ENCODE measurements at regions not wholly inside any gene's neighbourhood (a gene's known extent, or its start where the extent isn't known, plus 50 kb on each side); places are given as distances from the start of the nearest gene placed in this dataset.

DNA sequence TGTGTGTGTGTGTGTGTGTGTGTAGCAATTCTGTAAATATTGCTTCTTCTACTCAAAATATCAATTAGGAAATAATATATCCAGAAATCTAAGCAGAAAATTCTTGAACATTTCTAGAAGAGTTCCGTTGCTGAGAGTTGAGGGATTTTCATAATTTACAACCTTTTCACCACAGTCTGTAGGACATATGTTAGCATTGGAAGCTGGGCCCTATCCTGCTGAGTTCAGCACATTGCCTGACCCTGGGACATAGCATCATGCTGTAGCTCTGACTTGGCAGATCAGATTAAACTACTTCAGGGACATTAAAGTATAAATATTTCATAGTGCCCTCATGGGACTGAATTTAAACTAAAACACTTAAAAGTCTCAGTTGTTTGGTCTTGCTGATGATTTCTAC, 129.2 kb upstream of the KCNH7 start (continued):
- no peak for TF ChIP-seq THRAP3 (IDR thresholded peaks at IDR 0.05; ENCODE audit: borderline replicate concordance)
- TF ChIP-seq, protein P1, sequence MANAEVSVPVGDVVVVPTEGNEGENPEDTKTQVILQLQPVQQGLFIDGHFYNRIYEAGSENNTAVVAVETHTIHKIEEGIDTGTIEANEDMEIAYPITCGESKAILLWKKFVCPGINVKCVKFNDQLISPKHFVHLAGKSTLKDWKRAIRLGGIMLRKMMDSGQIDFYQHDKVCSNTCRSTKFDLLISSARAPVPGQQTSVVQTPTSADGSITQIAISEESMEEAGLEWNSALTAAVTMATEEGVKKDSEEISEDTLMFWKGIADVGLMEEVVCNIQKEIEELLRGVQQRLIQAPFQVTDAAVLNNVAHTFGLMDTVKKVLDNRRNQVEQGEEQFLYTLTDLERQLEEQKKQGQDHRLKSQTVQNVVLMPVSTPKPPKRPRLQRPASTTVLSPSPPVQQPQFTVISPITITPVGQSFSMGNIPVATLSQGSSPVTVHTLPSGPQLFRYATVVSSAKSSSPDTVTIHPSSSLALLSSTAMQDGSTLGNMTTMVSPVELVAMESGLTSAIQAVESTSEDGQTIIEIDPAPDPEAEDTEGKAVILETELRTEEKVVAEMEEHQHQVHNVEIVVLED (CRISPR knock-in tag; IDR thresholded peaks at IDR 0.05), result no peak
- TF ChIP-seq GABPB1 (CRISPR knock-in tag; IDR thresholded peaks at IDR 0.05), result no peak
- TF ChIP-seq CREB1 (IDR thresholded peaks at IDR 0.05), result no peak
- no peak for TF ChIP-seq CREB1 (CRISPR knock-in tag; IDR thresholded peaks at IDR 0.05)

DNA sequence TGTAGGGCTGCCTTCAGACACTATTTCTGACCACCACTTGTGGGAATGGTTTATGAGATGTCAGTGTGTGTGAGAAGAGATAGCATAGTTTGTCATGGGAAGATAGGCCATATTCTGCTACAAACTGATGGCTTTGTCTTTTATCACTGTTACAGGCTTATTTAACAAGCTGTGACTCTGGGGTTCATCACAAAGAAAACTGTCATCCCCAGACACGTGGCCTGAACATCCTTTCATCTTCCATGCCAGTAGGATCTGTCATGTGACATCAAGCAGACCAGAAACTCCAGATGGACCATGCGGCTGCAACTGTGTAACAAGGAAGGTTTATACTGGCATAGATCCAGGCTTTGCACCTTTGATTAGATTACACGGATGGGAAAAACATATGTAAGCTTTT, 128.6 kb upstream of the KCNH7 start:
- TF ChIP-seq, protein P2, sequence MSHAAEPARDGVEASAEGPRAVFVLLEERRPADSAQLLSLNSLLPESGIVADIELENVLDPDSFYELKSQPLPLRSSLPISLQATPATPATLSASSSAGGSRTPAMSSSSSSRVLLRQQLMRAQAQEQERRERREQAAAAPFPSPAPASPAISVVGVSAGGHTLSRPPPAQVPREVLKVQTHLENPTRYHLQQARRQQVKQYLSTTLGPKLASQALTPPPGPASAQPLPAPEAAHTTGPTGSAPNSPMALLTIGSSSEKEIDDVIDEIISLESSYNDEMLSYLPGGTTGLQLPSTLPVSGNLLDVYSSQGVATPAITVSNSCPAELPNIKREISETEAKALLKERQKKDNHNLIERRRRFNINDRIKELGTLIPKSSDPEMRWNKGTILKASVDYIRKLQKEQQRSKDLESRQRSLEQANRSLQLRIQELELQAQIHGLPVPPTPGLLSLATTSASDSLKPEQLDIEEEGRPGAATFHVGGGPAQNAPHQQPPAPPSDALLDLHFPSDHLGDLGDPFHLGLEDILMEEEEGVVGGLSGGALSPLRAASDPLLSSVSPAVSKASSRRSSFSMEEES (CRISPR knock-in tag; IDR thresholded peaks at IDR 0.05), result peak; percentile 11; the same call in 1 of the 2 replicates
- TF ChIP-seq TBL1XR1 (IDR thresholded peaks at IDR 0.05; ENCODE audit: low read length in 2 of 2) (no peak), CBFA2T3 (IDR thresholded peaks at IDR 0.05) (0 out of 2 replicates have a peak, but pooled peaks have one; percentile 19)
- Histone ChIP-seq H3K9me3 (replicated peaks; ENCODE audit: control insufficient read depth, insufficient read depth, low read depth, low read length) (no peaks in the 10 kb centered on the region; the same call in 1 of the 2 replicates), H3K4me2 (ENCODE audit: insufficient read depth, low read length) (no peak overlapping the region), H4K20me1 (replicated peaks; ENCODE audit: control insufficient read depth, insufficient read depth, low read length) (no peaks in the 10 kb centered on the region), H3K4me1 (replicated peaks in 1 of 2; ENCODE audit: control insufficient read depth in 2 of 2, insufficient read depth in 2 of 2, low read length in 2 of 2) (no peaks in the 10 kb centered on the region), H3K27ac (ENCODE audit: extremely low read depth, low read depth, low read length) (no peak overlapping the region), H3K36me3 (ENCODE audit: control insufficient read depth, insufficient read depth, low read length) (no peaks in the 10 kb centered on the region), H3K27me3 (ENCODE audit: control insufficient read depth in 2 of 2, insufficient read depth in 2 of 2, low read length in 2 of 2) (no peaks in the 10 kb centered on the region), H3K9me1 (ENCODE audit: control insufficient read depth, insufficient read depth, low read length) (no peaks in the 10 kb centered on the region), H3K9ac (ENCODE audit: insufficient read depth in 1 of 2, low read depth in 2 of 2, low read length in 2 of 2) (no peak overlapping the region), H2AFZ (ENCODE audit: low read depth, low read length) (no peak overlapping the region), H3K4me3 (no peak overlapping the region), H3K79me2 (ENCODE audit: control insufficient read depth, insufficient read depth, low read length) (no peaks in the 10 kb centered on the region)
- no peak for ATAC-seq
- intact Hi-C loops (cut with micrococcal nuclease) (no loop called here), in situ Hi-C loops (cut with MboI) (no loop called here)
- WGBS (ENCODE audit: insufficient coverage, low coverage, missing lambda C conversion rate), result 0% methylated on average over 3 of the region's 3 CpGs
- FAIRE-seq, result no peak
- CTCF ChIA-PET (ENCODE audit: low intra/inter-chr PET ratio), result no interaction called here
- BruUV-seq (replicated peaks), result no TSS peak
- no peak for DNase-seq (ENCODE audit: extremely low read depth in 1 of 4, low spot score in 3 of 4)
- POLR2A ChIA-PET, result no interaction called here
